SIG-M5 (cell line): ENCODE measurements at regions not wholly inside any gene's neighbourhood (a gene's known extent, or its start where the extent isn't known, plus 50 kb on each side); places are given as distances from the start of the nearest gene placed in this dataset.
"Not testable (repeated sequence)": the region's sequence is repeated elsewhere in the genome, so short reads cannot be mapped to it uniquely, and the experiment has no call there.

ENCODE experiments used
- DNase-seq: peaks from one replicate; lab custom pipeline; 2025; lab: John Stamatoyannopoulos, UW

GRCh38 chr11:130550984-130551383 is 102.5 kb downstream of the ADAMTS15 start:
- no peak for DNase-seq

GRCh38 chr11:130551388-130551787 is 102.9 kb downstream of the ADAMTS15 start:
- no peak for DNase-seq

GRCh38 chr11:130553306-130553705 is 104.9 kb downstream of the ADAMTS15 start:
- no peak for DNase-seq

- DNase-seq: no peak
Measured at GRCh38 chr11:130554241-130555055, 106.0 kb downstream of the ADAMTS15 start.

- DNase-seq: no peak
Measured at GRCh38 chr11:130555251-130555841, 106.9 kb downstream of the ADAMTS15 start.

- DNase-seq: no peak
Measured at GRCh38 chr11:130560000-130560780, 111.7 kb downstream of the ADAMTS15 start.

- DNase-seq: no peak
Measured at GRCh38 chr11:130560781-130561109, 112.3 kb downstream of the ADAMTS15 start.

- no peak for DNase-seq
Measured at GRCh38 chr11:130561441-130561881, 113.0 kb downstream of the ADAMTS15 start.

- DNase-seq: no peak
Measured at GRCh38 chr11:130562549-130562948, 114.1 kb downstream of the ADAMTS15 start.

- not testable (repeated sequence) for DNase-seq
Measured at GRCh38 chr11:130566360-130566759, 117.9 kb downstream of the ADAMTS15 start.

GRCh38 chr11:130571519-130571918 is 123.1 kb downstream of the ADAMTS15 start:
- no peak for DNase-seq

GRCh38 chr11:130571947-130572584 is 123.6 kb downstream of the ADAMTS15 start:
- no peak for DNase-seq

GRCh38 chr11:130573767-130574166 is 125.3 kb downstream of the ADAMTS15 start:
- DNase-seq: no peak

- no peak for DNase-seq
Measured at GRCh38 chr11:130574740-130575139, 126.3 kb downstream of the ADAMTS15 start.

- DNase-seq: no peak
Measured at GRCh38 chr11:130576146-130576545, 127.7 kb downstream of the ADAMTS15 start.

- DNase-seq: no peak
Measured at GRCh38 chr11:130578738-130579368, 130.4 kb downstream of the ADAMTS15 start.

- no peak for DNase-seq
Measured at GRCh38 chr11:130580372-130580771, 131.9 kb downstream of the ADAMTS15 start.

GRCh38 chr11:130580891-130581492 is 132.5 kb downstream of the ADAMTS15 start:
- no peak for DNase-seq

GRCh38 chr11:130581646-130582045 is 133.2 kb downstream of the ADAMTS15 start:
- no peak for DNase-seq

GRCh38 chr11:130582176-130582575 is 133.7 kb downstream of the ADAMTS15 start:
- no peak for DNase-seq

- no peak for DNase-seq
Measured at GRCh38 chr11:130582981-130583380, 134.5 kb downstream of the ADAMTS15 start.
